ENCODE measurements at regions not wholly inside any gene's neighbourhood (a gene's known extent, or its start where the extent isn't known, plus 50 kb on each side); places are given as distances from the start of the nearest gene placed in this dataset.

- H3K9ac ChIP-seq (ENCODE audit: extremely low read depth, low read length, poor library complexity, severe bottlenecking) = peak overlapping the region; percentile 52
- no peaks in the 10 kb centered on the region for H3K27me3 ChIP-seq (ENCODE audit: control insufficient read depth, insufficient read depth, low read length, poor library complexity, severe bottlenecking)
- no peak overlapping the region for H3K27ac ChIP-seq (ENCODE audit: low read depth, low read length)
- H3K4me3 ChIP-seq (ENCODE audit: low read length) = peak overlapping the region; percentile 64
- no peaks in the 10 kb centered on the region for H3K4me1 ChIP-seq (ENCODE audit: control insufficient read depth, insufficient read depth, low read length)
- no peaks in the 10 kb centered on the region for H3K36me3 ChIP-seq (ENCODE audit: control insufficient read depth, insufficient read depth, low read length)
- Mint-ChIP-seq H3K4me3 (no peak overlapping the region), H3K27ac (peak overlapping the region; percentile 54), H3K4me1 (peaks cover 7% of the 10 kb centered on the region), H3K9me3 (peaks cover 30% of the 10 kb centered on the region), H3K27me3 (ENCODE audit: insufficient read depth) (no peaks in the 10 kb centered on the region), H3K36me3 (ENCODE audit: low read depth) (peaks cover 5% of the 10 kb centered on the region)
- 83 to 86% methylated on average over 4 of the region's 4 CpGs for WGBS, 2 experiments (ENCODE audit: insufficient coverage in 1 of 2, insufficient read length in 1 of 2)
- TF ChIP-seq CTCF (conservative IDR thresholded peaks at IDR 0.05) = no peak
- H3K9me3 ChIP-seq (ENCODE audit: control insufficient read depth, low read length) = peaks cover 24% of the 10 kb centered on the region
- DNase-seq = no peak
Observed at GRCh38 chr1:192756314-192756713, 52.5 kb upstream of the RGS2 start.

GRCh38 chr1:192756847-192757246 lies 52.0 kb upstream of the RGS2 start:
- Histone ChIP-seq H3K27me3 (ENCODE audit: control insufficient read depth, insufficient read depth, low read length, poor library complexity, severe bottlenecking) (no peaks in the 10 kb centered on the region), H3K4me3 (ENCODE audit: low read length) (peak overlapping the region; percentile 44), H3K9me3 (ENCODE audit: control insufficient read depth, low read length) (peaks cover 24% of the 10 kb centered on the region), H3K27ac (ENCODE audit: low read depth, low read length) (no peak overlapping the region), H3K4me1 (ENCODE audit: control insufficient read depth, insufficient read depth, low read length) (no peaks in the 10 kb centered on the region), H3K9ac (ENCODE audit: extremely low read depth, low read length, poor library complexity, severe bottlenecking) (peak overlapping the region; percentile 52), H3K36me3 (ENCODE audit: control insufficient read depth, insufficient read depth, low read length) (no peaks in the 10 kb centered on the region)
- Mint-ChIP-seq H3K27me3 (ENCODE audit: insufficient read depth) (no peaks in the 10 kb centered on the region), H3K9me3 (peaks cover 25% of the 10 kb centered on the region), H3K4me3 (no peak overlapping the region), H3K4me1 (peaks cover 7% of the 10 kb centered on the region), H3K36me3 (ENCODE audit: low read depth) (peaks cover 5% of the 10 kb centered on the region), H3K27ac (peak overlapping the region; percentile 54)
- WGBS, 2 experiments (ENCODE audit: insufficient coverage in 1 of 2, insufficient read length in 1 of 2) = 69 to 79% methylated on average over 2 of the region's 2 CpGs
- TF ChIP-seq CTCF (conservative IDR thresholded peaks at IDR 0.05) = no peak
- DNase-seq = peak; percentile 63

- TF ChIP-seq CTCF (conservative IDR thresholded peaks at IDR 0.05) = no peak
- peaks cover 5% of the 10 kb centered on the region for H3K36me3 Mint-ChIP-seq (ENCODE audit: low read depth)
- Histone ChIP-seq H3K9ac (ENCODE audit: extremely low read depth, low read length, poor library complexity, severe bottlenecking) (no peak overlapping the region), H3K4me3 (ENCODE audit: low read length) (peak overlapping the region; percentile 44), H3K4me1 (ENCODE audit: control insufficient read depth, insufficient read depth, low read length) (no peaks in the 10 kb centered on the region), H3K9me3 (ENCODE audit: control insufficient read depth, low read length) (peaks cover 24% of the 10 kb centered on the region), H3K36me3 (ENCODE audit: control insufficient read depth, insufficient read depth, low read length) (no peaks in the 10 kb centered on the region), H3K27me3 (ENCODE audit: control insufficient read depth, insufficient read depth, low read length, poor library complexity, severe bottlenecking) (no peaks in the 10 kb centered on the region), H3K27ac (ENCODE audit: low read depth, low read length) (no peak overlapping the region)
- H3K4me3 Mint-ChIP-seq = no peak overlapping the region
- 80 to 95% methylated on average over 1 of the region's 1 CpG for WGBS, 2 experiments (ENCODE audit: insufficient coverage in 1 of 2, insufficient read length in 1 of 2)
- DNase-seq = no peak
- H3K27me3 Mint-ChIP-seq (ENCODE audit: insufficient read depth) = no peaks in the 10 kb centered on the region
- peaks cover 15% of the 10 kb centered on the region for H3K9me3 Mint-ChIP-seq
- peaks cover 7% of the 10 kb centered on the region for H3K4me1 Mint-ChIP-seq
- no peak overlapping the region for H3K27ac Mint-ChIP-seq
Observed at GRCh38 chr1:192758492-192758891, 50.3 kb upstream of the RGS2 start.
